ENCODE measurements at regions not wholly inside any gene's neighbourhood (a gene's known extent, or its start where the extent isn't known, plus 50 kb on each side); places are given as distances from the start of the nearest gene placed in this dataset.

DNA sequence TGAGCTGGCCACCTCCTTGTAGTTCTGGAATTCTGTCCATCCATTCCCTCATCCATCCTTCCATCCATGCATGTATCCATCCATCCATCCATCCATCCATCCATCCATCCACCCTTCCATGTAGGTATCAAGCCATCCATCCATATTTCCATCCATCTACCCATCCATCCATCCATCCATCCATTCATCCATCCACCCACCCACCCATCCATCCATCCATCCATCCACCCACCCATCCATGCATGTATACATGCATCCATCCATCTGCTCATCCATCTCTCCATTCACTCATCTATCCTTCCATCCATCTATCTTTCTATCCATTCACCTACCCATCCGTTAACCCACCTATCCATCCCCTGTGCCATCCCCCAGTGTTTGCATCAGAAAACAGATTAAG is 153.6 kb upstream of the STX18 start:
- TF ChIP-seq, protein P1, sequence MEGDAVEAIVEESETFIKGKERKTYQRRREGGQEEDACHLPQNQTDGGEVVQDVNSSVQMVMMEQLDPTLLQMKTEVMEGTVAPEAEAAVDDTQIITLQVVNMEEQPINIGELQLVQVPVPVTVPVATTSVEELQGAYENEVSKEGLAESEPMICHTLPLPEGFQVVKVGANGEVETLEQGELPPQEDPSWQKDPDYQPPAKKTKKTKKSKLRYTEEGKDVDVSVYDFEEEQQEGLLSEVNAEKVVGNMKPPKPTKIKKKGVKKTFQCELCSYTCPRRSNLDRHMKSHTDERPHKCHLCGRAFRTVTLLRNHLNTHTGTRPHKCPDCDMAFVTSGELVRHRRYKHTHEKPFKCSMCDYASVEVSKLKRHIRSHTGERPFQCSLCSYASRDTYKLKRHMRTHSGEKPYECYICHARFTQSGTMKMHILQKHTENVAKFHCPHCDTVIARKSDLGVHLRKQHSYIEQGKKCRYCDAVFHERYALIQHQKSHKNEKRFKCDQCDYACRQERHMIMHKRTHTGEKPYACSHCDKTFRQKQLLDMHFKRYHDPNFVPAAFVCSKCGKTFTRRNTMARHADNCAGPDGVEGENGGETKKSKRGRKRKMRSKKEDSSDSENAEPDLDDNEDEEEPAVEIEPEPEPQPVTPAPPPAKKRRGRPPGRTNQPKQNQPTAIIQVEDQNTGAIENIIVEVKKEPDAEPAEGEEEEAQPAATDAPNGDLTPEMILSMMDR (IDR thresholded peaks at IDR 0.05): no peak
- no peak for TF ChIP-seq POLR2A (IDR thresholded peaks at IDR 0.05)
